Neural cell (in vitro differentiated cells): ENCODE measurements at regions not wholly inside any gene's neighbourhood (a gene's known extent, or its start where the extent isn't known, plus 50 kb on each side); places are given as distances from the start of the nearest gene placed in this dataset.

ENCODE experiments used
- H2AFZ ChIP-seq: fragments of 200-600, 300-800 bp; sonication (generic), shearing (Covaris generic); 2 replicates; pipeline ENCODE4 v1.6.0; 2014; ENCODE audit warnings: low read depth, mild to moderate bottlenecking, antibody characterized with exemption, low read length, moderate library complexity
- H3F3A ChIP-seq: fragments of 200-600 bp; shearing (Covaris generic); 2 replicates; pipeline ENCODE4 v1.6.1; 2016; ENCODE audit warnings: mild to moderate bottlenecking, moderate library complexity, mixed read lengths, antibody characterized with exemption, low read length; ENCODE audit not compliant: insufficient read depth, poor library complexity, severe bottlenecking
- H3K27ac ChIP-seq: fragments of 200-600, 300-800 bp; sonication (generic), shearing (Covaris generic); 2 replicates; pipeline ENCODE4 v1.5.1; 2014; ENCODE audit warnings: mild to moderate bottlenecking, low read length, moderate library complexity
- H3K27me3 ChIP-seq: fragments of 300-800, 200-600 bp; sonication (generic), shearing (Covaris generic); 2 replicates; pipeline ENCODE4 v1.6.0; 2014; ENCODE audit warnings: mild to moderate bottlenecking, low read depth, low read length, moderate library complexity; ENCODE audit not compliant: insufficient read depth
- H3K36me3 ChIP-seq: fragments of 300-800, 200-600 bp; sonication (generic), shearing (Covaris generic); 2 replicates; pipeline ENCODE4 v1.5.1; 2014; ENCODE audit warnings: mild to moderate bottlenecking, antibody characterized with exemption, low read length, moderate library complexity; ENCODE audit not compliant: insufficient read depth
- H3K4me2 ChIP-seq: fragments of 300-800, 200-600 bp; sonication (generic), shearing (Covaris generic); 2 replicates; pipeline ENCODE4 v1.6.0; 2014; ENCODE audit warnings: mild to moderate bottlenecking, low read length
- H3K4me3 ChIP-seq: fragments of 300-800, 200-600 bp; sonication (generic), shearing (Covaris generic); 2 replicates; pipeline ENCODE4 v1.5.1; 2014; ENCODE audit warnings: mild to moderate bottlenecking, low read length, moderate library complexity
- H3K79me2 ChIP-seq: fragments of 200-600 bp; shearing (Covaris generic); replicated peaks from 2 replicates; pipeline ENCODE4 v1.6.0; 2014; ENCODE audit warnings: mild to moderate bottlenecking, low read length, moderate library complexity; ENCODE audit not compliant: insufficient read depth
- H3K9ac ChIP-seq: fragments of 300-800, 200-600 bp; sonication (generic), shearing (Covaris generic); 2 replicates; pipeline ENCODE4 v1.6.1; 2016; ENCODE audit warnings: mild to moderate bottlenecking, low read length, mixed read lengths
- H3K9me2 ChIP-seq: fragments of 200-600 bp; shearing (Covaris generic); 2 replicates; pipeline ENCODE4 v1.6.1; 2016; ENCODE audit warnings: mild to moderate bottlenecking, low read length, mixed read lengths; ENCODE audit not compliant: insufficient read depth
- H3K9me3 ChIP-seq: fragments of 200-600, 300-800 bp; sonication (generic), shearing (Covaris generic); 2 replicates; pipeline ENCODE4 v1.6.1; 2016; ENCODE audit warnings: mild to moderate bottlenecking, mixed run types, low read length, moderate library complexity, mixed read lengths
- H4K20me1 ChIP-seq: fragments of 200-600 bp; shearing (Covaris generic); 2 replicates; pipeline ENCODE4 v1.6.1; 2016; ENCODE audit warnings: mild to moderate bottlenecking, mixed run types; ENCODE audit not compliant: insufficient read depth
- CTCF ChIP-seq: fragments of 450-650 bp; IDR thresholded peaks from 2 replicates; pipeline ENCODE4 v1.5.1; 2014; ENCODE audit warnings: antibody characterized with exemption, mild to moderate bottlenecking, moderate library complexity; ENCODE audit not compliant: poor library complexity, severe bottlenecking
- EP300 ChIP-seq: fragments of 450-650 bp; conservative IDR thresholded peaks from 2 replicates; pipeline ENCODE4 v1.6.1; 2014; ENCODE audit warnings: antibody characterized with exemption, mild to moderate bottlenecking, moderate library complexity; ENCODE audit not compliant: poor library complexity, severe bottlenecking
- EZH2 ChIP-seq: fragments of 200-600, 300-800 bp; shearing (Covaris generic), sonication (generic); IDR thresholded peaks from 2 replicates; pipeline ENCODE4 v1.6.1; 2014; ENCODE audit warnings: antibody characterized with exemption, low read length, borderline replicate concordance, mild to moderate bottlenecking; ENCODE audit not compliant: insufficient read depth, poor library complexity, severe bottlenecking
- MXI1 ChIP-seq: fragments of 450-650 bp; conservative IDR thresholded peaks from 2 replicates; pipeline ENCODE4 v1.6.1; 2014; ENCODE audit warnings: antibody characterized with exemption, mild to moderate bottlenecking; ENCODE audit not compliant: poor library complexity, severe bottlenecking
- POLR2AphosphoS5 ChIP-seq: IDR thresholded peaks from 2 replicates; pipeline ENCODE4 v1.6.1; 2012
- RAD21 ChIP-seq: fragments of 450-650 bp; conservative IDR thresholded peaks from 2 replicates; pipeline ENCODE4 v1.6.1; 2014; ENCODE audit warnings: antibody characterized with exemption, mild to moderate bottlenecking, moderate library complexity
- SMC3 ChIP-seq: fragments of 450-650 bp; conservative IDR thresholded peaks from 2 replicates; pipeline ENCODE4 v1.6.1; 2014; ENCODE audit warnings: antibody characterized with exemption, mild to moderate bottlenecking, moderate library complexity; ENCODE audit not compliant: poor library complexity
- TAF1 ChIP-seq: IDR thresholded peaks from 2 replicates; pipeline ENCODE4 v1.6.1; 2012; ENCODE audit warnings: low read depth
- TF ChIP-seq, protein P1 (sequence below): IDR thresholded peaks from 2 replicates; pipeline ENCODE4 v1.6.1; 2012; ENCODE audit warnings: borderline replicate concordance

GRCh38 chr18:28711096-28711495 lies 534.2 kb upstream of the CDH2 start:
- no peak overlapping the region for H3K9ac ChIP-seq
- no peaks in the 10 kb centered on the region for H3K27me3 ChIP-seq
- H3F3A ChIP-seq, result peaks cover 3% of the 10 kb centered on the region
- no peak overlapping the region for H3K4me2 ChIP-seq
- peak overlapping the region; percentile 81 for H3K27ac ChIP-seq
- H3K4me3 ChIP-seq, result no peak overlapping the region
- no peaks in the 10 kb centered on the region for H3K36me3 ChIP-seq
- no peaks in the 10 kb centered on the region for H4K20me1 ChIP-seq
- no peak for TF ChIP-seq POLR2AphosphoS5
- no peak for TF ChIP-seq RAD21
- no peak for TF ChIP-seq TAF1
- no peak for TF ChIP-seq CTCF
- TF ChIP-seq, protein P1, sequence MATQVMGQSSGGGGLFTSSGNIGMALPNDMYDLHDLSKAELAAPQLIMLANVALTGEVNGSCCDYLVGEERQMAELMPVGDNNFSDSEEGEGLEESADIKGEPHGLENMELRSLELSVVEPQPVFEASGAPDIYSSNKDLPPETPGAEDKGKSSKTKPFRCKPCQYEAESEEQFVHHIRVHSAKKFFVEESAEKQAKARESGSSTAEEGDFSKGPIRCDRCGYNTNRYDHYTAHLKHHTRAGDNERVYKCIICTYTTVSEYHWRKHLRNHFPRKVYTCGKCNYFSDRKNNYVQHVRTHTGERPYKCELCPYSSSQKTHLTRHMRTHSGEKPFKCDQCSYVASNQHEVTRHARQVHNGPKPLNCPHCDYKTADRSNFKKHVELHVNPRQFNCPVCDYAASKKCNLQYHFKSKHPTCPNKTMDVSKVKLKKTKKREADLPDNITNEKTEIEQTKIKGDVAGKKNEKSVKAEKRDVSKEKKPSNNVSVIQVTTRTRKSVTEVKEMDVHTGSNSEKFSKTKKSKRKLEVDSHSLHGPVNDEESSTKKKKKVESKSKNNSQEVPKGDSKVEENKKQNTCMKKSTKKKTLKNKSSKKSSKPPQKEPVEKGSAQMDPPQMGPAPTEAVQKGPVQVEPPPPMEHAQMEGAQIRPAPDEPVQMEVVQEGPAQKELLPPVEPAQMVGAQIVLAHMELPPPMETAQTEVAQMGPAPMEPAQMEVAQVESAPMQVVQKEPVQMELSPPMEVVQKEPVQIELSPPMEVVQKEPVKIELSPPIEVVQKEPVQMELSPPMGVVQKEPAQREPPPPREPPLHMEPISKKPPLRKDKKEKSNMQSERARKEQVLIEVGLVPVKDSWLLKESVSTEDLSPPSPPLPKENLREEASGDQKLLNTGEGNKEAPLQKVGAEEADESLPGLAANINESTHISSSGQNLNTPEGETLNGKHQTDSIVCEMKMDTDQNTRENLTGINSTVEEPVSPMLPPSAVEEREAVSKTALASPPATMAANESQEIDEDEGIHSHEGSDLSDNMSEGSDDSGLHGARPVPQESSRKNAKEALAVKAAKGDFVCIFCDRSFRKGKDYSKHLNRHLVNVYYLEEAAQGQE, result no peak
- no peak for TF ChIP-seq MXI1
- TF ChIP-seq EP300, result no peak
- no peak for TF ChIP-seq EZH2
- no peak for TF ChIP-seq SMC3
- H3K9me2 ChIP-seq, result no peaks in the 10 kb centered on the region
- no peaks in the 10 kb centered on the region for H3K79me2 ChIP-seq
- no peaks in the 10 kb centered on the region for H3K9me3 ChIP-seq
- no peak overlapping the region for H2AFZ ChIP-seq

- TF ChIP-seq TAF1, result no peak
- no peak for TF ChIP-seq CTCF
- TF ChIP-seq MXI1, result no peak
- no peak for TF ChIP-seq EZH2
- Histone ChIP-seq H3K9me3 (no peaks in the 10 kb centered on the region), H4K20me1 (no peaks in the 10 kb centered on the region), H3K27me3 (no peaks in the 10 kb centered on the region), H3F3A (peaks cover 3% of the 10 kb centered on the region), H3K4me2 (no peak overlapping the region), H3K27ac (peak overlapping the region; percentile 32), H3K9me2 (no peaks in the 10 kb centered on the region), H3K9ac (no peak overlapping the region), H2AFZ (no peak overlapping the region), H3K79me2 (no peaks in the 10 kb centered on the region), H3K4me3 (no peak overlapping the region), H3K36me3 (no peaks in the 10 kb centered on the region)
Observed at GRCh38 chr18:28707006-28707405, 530.1 kb upstream of the CDH2 start.
